ENCODE measurements at regions not wholly inside any gene's neighbourhood (a gene's known extent, or its start where the extent isn't known, plus 50 kb on each side); places are given as distances from the start of the nearest gene placed in this dataset.
"Not testable (repeated sequence)": the region's sequence is repeated elsewhere in the genome, so short reads cannot be mapped to it uniquely, and the experiment has no call there.

DNA sequence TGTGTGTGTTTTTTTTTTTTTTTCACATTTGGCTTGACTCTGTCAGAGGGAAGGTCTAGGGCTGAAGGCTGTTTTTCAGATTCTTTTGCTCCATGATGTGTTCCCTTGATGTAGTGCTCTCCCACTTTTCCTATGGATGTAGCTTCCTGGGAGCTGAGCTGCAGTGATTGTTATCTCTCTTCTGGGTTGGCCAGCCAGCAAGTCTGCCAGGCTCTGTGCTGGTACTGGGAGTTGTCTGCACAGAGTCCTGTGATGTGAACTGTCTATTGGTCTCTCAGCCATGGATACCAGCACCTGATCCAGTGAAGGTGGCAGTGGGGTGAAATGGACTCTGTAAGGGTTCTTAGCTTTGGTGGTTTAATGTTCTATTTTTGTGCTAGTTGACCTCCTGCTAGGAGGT, 377.4 kb upstream of the MAN1A1 start:
- DNase-seq (ENCODE audit: low read depth): not testable (repeated sequence)

DNA sequence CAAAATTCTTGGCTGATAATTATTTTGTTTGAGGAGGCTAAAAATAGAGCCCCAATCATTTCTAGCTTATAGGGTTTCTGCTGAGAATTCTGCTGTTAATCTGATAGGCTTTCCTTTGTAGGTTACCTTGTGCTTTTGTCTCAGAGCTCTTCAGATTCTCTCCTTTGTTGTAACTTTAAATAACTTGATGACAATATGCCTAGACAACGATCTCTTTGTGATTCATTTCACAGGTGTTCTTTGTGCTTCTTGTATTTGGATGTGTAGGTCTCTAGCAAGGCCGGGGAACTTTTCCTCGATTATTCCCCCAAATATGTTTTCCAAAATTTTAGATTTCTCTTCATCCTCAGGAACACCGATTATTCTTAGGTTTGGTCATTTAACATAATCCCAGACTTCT, 376.5 kb upstream of the MAN1A1 start:
- no peak for DNase-seq (ENCODE audit: low read depth)

DNA sequence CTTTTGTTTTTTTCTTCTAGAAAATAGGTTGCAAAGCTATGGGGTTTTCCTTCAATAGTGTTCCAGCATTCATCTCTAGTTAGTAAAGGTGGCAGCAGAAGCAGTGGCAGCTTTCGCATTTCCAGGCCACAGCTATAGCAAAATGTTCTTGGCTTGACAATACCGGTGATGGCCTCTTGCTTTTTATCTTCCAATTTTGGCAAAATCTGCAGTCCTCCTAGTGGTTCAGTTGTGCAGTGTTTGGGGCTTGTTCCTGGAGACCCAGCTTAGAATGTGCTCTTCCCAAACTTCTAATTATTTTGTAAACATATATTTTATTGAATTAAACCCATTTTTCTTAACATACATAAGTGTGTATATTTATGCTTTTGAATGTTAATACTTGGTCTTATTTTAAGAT, 370.6 kb upstream of the MAN1A1 start:
- no peak for DNase-seq (ENCODE audit: low read depth)

DNA sequence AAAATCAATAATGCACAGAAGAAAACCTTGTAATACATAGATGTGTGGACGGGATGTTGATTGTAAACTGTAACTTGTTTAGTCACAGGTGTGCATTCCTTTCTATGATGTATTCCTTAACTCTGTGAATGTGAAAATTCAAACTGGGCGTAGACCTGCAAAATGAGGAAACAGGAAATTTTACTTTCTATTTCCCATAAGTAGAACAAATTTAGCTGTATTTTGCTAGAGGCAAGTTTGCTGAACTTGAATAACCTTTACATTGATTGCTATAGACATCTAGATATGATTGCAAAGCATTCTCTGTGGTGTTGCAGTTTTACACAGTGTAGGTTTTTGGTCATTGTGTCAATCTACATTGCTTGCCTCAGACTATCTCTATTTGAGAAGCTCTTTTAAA, 368.4 kb upstream of the MAN1A1 start:
- no peak for DNase-seq (ENCODE audit: low read depth)

DNA sequence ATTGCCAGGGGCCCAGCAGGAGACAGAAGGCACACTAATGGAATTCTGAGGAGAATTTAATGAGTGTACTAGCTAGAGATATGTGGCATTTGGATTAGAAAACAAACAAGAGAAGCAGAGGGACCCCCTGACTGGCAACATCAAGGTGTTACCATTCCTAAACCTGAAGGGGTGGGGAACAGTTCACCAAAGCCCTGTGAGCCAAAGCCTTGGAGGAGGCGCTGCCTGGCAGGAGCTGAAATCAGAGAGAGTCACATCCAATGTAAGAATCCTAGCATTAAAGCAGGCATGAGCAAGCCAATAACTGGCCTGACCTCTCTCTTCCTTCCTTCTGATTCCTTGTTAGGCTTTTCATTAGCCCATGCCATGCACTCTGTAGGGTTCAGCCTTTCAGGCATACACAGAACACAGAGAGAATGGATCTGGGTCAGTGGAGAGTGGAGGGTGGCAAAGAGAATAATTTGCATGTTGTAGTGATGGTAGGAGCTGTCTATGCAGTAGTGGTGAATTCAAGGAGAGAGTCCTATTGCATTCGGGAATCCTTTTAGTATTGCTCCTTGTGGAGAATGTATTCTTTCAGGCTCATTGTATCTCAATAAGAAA, 367.2 kb upstream of the MAN1A1 start:
- no peak for DNase-seq (ENCODE audit: low read depth)

DNA sequence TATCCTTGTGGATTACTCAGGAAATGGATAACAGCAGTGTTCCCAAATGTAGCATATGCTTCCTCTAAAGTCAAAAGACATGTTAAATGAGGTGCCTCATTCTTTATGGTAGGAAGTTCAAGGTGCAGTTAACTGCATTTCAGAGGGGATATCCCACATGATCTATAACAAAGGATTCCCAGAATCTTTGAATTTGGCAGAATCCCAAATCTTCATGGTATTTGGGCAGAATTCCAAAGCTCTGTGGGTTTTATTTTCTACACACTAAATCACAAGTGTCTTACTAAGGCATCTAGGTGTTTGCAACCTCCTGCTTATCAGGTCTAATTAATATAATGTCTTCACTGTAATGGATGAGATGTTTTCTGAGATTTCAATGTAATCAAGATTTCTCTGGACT, 364.3 kb upstream of the MAN1A1 start:
- no peak for DNase-seq (ENCODE audit: low read depth)

DNA sequence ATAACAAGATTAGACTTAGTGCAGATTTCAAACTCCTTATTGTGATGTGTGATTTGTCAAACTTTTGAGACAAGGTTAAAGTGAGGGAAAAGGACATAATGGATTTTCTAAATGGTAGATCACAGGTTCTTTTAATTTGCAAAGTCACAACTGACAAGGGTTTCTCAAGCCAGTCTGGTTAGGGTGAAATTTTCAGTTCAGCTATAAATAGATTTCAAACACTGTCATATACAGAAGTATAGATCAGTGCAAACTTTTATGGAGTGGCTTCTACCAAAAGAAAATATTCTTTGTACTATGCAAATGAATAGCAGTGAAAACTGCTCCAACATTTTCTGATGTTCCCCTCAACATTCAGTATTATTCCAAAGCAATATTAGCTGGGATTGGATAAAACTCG, 337.1 kb upstream of the MAN1A1 start:
- no peak for DNase-seq (ENCODE audit: low read depth)

DNA sequence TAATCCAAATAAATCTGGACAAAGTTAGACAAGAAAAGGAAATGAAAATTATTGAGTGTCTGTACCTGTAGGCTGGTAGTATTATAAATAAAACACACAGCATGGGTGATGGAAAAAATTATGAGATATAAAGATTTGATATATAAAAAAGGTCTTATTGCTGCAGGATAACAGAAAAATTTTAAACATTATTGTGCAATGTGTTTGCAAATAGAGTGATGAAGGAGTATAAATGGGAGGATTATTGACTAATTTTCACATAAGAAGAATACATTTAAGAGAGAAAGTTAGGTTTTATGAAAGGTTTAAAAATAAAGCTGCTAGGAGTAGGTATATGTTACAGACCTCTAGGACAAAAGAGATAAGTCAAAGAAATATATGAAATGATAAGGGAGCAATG, 336.7 kb upstream of the MAN1A1 start:
- no peak for DNase-seq (ENCODE audit: low read depth)

DNA sequence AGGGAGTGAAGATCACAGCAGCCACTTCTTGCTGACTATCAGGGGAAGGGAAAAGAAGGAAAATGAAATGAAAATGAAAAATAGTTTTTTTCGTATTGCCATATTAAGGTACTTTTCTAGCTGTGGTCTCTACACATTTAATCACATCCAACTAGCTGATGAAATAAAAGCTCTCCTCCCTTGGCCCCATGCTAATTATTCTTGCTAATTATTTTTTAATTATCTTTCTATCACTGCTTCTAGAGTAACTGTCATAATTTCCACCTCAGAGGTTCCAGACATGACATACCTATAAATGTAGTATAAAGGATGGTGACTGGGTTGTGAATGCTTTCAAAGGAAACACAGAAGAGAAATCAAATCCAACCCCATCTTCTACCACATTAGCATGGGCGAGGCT, 334.1 kb upstream of the MAN1A1 start:
- DNase-seq (ENCODE audit: low read depth): no peak

DNA sequence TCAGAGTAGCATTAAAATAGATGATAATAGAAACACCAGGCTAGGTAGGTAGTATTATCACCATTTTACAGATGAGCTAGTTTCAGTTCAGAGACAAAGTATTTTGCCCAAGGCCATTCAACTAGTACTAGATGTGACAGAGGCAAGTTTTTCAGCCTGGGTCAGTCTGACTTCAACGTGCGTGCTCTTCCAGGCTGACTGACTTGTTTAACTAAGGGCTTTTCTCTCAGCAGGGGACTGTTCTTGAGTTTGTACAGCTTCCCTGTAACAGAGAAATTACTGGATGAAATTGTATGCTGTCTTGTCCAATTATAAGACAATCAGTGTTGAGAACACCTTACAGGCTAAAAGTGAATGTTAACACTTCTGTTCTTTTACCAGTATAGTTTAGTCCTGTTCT, 333.5 kb upstream of the MAN1A1 start:
- DNase-seq (ENCODE audit: low read depth): no peak

DNA sequence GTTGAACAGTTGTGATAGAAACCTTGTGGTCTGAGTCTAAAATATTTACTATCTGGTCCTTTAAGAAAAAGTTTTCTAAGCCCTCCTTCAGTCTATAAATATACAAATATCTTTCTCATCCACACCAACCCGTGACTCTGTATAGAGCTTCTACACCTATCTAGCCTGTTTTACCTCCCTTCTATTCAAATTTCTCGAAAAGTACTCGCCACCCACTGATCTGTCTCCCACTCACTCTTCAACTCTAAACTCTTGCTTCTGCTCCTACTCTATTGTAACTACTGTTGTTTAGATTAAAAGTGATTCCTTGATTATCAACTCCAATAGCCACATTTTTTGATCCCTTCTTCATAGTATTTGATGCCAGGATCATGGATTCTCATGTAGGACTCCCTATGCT, 329.4 kb upstream of the MAN1A1 start:
- no peak for DNase-seq (ENCODE audit: low read depth)

DNA sequence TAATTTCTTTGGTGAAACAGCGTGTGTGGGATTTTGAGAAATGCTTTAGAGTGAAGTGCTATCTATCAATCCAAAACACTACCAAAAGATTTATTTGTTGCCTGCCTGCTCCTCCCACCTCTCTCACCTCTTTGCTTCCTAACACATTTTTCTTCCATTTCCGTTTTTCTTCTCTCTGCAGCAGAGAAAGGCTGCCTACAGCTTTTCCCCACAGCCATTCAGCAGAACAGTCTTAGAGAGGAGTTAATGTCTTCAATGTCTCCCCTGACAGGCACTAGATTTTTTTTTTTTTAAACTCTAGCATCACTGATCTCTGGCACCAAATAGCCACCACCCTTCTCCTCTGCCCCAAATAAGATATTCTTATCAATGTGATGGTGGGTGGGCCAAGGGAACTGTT, 327.8 kb upstream of the MAN1A1 start:
- DNase-seq (ENCODE audit: low read depth): no peak

DNA sequence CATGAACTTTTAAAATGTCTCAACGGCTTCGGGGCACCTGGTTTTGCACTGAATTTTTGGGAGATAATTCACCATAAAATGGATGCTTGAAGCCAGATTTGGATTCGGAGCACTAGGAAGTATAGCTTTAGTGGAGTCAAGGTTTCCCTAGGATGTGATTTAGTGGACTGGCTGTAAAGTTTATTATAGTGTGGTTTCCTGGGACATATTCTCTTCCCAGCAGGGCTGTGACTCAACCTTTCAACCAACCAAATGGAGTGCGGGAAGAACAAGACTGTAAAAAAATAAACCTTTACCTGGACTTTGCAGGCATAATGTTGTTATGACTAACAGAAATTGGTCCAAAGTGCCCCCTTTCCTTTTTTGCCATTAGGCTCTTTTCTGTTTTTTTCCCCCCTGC, 327.4 kb upstream of the MAN1A1 start:
- DNase-seq (ENCODE audit: low read depth): no peak

DNA sequence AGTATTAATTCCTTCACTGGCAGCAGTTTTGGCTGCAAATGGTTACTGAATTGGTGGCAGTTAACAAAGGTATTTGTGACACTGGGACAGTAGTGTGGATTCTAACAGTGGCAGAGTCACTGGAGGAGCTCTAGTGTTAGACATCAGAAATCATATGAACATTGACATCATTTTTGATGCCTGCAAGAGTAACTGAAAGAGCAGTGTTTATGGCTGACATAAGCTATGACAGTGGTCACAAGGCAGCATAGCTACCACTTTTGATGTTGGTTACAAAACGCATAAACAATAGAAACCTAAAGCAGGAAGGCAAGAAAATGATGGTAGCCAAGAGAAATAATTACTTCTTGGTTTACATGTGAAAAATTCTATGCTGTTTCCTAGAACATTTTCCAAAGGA, 326.7 kb upstream of the MAN1A1 start:
- DNase-seq (ENCODE audit: low read depth): no peak

DNA sequence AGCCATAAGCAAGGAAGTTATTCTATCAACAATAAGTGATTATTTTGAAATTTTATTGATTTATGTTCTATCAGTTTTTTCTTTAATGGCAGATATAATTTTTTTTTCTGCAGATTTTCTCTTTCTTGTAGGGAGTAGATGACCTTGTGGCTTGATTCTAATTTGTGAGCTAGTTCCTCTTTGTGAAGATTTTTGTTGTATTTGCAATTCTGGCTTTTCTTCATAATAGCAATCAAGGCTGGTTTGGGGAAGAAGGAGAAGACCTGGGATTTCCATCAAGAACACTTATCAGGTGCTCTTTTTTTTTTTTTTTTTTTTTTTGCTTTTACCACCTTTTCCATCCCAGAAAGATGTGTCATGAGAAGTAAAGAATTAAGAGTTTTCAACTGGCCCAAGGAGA, 324.2 kb upstream of the MAN1A1 start:
- no peak for DNase-seq (ENCODE audit: low read depth)

DNA sequence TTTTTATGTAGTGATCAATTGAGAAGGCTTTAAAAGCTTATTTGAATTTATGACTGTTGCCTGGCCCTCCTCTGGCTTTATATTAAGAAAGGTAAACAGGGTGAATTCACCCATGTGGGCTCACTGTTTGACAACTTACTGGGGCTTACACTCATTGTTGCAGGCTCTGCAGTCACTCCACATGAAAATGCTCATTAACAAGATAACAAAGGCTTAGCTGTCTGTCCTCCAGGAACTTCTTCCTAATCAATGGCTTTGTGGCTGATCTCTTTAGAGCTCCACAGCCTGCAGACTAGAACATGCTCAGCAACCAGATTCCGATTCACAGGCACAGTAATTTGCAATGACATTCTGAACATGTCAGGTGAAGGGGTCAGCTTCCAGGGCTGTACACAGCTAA, 323.2 kb upstream of the MAN1A1 start:
- DNase-seq (ENCODE audit: low read depth): no peak

DNA sequence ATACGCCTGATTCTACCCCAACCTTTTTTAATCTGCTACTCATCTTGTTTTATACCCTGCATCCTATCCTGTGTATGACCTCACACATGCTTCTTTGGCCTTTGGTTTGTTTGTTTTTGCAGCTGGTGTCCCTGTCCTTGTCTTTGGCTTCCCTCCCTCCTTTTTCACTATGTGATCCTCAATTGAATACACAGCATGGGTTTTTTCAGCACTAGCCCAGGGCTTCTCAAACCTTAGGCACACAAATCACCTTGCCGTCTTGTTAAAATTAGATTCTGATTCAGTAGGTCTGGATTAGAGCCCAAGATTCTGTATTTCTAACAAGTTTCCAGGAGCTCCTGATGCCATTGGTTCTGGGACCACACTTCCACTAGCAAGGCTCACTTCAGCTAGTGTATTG, 321.5 kb upstream of the MAN1A1 start:
- no peak for DNase-seq (ENCODE audit: low read depth)

DNA sequence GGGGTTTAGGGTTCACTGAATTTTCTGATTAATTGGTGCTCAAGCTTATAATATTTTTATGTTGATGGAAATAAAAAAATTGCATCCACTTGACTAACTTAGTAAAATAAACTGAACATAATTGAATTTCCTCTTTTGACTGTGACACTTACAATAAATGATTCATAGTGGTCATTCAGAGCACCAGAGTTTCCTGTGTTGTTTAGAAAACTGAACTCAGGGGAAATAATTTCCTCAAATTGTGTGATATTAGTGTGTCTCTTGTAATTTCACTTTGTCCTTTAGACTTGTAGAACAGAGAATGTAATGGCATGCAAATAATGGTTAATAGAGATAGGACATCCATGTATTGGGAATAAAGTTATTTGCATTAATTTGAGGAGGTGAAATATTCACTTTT, 319.7 kb upstream of the MAN1A1 start:
- DNase-seq (ENCODE audit: low read depth): no peak

DNA sequence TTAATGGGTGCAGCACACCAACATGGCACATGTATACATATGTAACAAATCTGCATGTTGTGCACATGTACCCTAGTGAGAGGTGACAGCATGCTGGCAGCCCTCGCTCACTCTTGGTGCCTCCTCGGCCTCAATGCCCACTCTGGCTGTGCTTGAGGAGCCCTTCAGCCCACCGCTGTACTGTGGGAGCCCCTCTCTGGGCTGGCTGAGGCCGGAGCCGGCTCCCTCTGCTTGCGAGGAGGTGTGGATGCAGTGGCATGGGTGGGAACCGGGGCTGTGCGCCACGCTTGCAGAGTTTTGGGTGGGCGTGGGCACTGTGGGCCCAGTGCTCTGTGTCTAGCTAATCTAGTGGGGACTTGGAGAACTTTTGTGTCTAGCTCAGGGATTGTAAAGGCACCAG, 315.9 kb upstream of the MAN1A1 start:
- not testable (repeated sequence) for DNase-seq (ENCODE audit: low read depth)

DNA sequence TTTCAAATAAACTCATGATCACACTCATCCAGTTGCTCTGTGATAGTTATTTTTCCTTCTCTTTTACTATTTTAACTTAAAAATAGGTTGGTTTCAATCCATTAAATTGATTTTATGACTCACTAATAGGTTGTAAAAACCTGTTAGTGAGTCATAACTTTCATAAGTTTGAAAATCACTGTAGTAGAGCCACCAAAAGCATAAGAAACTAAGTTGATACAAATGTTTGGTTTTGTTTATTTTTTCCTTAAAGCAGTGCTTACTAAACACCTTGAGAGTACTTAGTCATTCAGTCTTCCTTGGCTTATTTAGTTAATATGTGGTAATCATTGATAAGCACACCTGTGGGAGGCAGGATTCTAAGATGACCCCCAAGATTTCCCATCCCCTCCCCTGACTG, 312.1 kb upstream of the MAN1A1 start:
- no peak for DNase-seq (ENCODE audit: low read depth)

DNA sequence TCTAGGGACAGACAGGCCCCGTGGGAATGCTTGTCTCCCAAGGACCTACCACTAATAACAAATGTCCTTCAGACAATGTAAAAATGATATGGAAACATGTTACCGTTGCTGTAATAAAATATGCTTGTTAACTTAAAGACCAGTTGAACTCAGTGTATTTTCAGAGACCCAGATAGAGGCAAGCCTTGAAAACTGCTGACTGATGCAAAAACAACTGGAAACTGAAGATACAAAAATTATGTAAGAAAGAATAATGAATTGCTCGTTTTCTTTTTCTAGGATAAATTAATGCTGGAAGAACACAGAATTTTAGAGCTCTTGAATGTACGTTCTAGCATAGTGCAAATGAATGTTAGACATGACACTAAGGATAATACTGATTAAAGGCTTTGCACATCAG, 311.5 kb upstream of the MAN1A1 start:
- DNase-seq (ENCODE audit: low read depth): no peak

DNA sequence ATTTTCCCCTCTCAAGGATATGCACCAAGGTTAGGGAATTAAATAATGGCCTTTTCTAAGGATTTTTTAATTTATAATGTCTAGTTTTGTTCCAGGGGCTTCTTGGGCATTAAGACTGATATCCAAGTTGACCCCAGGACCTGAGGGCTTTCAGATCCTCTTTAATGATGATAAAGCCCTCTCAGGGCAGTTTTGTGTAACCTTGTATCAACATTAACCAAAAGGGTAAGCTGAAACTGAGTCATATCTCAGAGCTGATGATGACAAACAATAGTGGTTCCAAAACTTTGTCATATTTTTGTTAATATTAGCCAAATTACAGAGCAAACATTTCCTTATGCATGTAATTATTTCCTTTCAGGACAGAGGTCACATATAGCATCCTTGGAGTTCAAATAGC, 309.4 kb upstream of the MAN1A1 start:
- DNase-seq (ENCODE audit: low read depth): no peak

DNA sequence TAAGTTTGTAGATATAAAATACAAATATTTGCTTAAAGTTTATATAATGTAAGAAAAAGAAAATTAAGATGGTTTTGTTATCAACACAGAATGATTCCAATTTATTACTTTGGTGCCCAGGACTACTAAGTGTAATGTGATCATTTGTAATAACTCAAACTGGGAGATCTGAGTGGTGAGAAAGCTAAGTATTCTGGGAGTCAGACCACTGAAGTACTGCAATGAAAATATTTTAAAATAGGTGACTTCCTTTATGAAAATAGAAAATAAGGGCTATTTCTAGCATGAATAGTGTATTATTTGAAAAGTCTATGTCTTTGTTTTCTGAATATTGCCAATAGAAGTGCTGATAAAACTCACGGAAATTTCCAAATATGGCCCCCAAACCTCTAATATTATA, 305.6 kb upstream of the MAN1A1 start:
- DNase-seq (ENCODE audit: low read depth): no peak

DNA sequence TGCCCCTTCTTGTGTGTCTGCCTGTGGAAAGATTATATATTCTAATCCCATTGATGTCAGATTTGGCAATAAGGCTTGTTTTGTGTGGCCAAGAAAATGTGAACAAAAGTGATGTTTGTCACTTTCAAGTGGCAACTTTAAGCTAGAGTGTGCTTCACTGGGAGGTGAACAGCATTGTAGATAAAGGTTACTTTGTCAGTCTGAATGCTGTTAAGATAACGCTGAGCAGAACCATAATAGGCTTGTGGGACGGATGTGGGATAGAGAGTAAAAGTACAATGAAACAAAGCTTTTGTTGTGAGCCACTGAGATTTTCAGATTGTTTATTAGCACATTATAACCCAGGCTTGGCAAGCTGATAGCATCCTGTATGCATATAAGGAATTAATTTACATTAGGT, 303.8 kb upstream of the MAN1A1 start:
- DNase-seq (ENCODE audit: low read depth): no peak

DNA sequence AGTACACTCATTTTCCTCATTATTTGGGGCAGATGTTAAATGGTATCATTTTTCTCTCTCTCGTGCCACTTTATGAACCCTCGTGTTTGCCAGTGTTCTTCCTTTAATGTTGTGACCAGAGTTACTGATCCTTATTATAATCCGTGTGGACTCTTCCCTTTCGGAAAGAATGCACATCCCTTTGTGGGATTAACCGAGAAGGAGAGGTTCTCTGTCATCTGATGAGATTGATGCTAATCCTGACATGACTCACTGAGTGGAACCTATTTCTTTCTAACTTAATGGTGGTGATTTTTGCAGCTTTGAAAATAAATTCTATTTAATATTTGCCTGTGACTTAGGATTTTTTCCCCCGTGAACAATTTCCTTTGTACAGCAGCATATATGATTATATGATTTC, 300.0 kb upstream of the MAN1A1 start:
- no peak for DNase-seq (ENCODE audit: low read depth)

Measured in CMK (cell line).